Inflammatory macrophage treated with lipopolysaccharide for 4 hours (primary cell): ENCODE measurements at regions not wholly inside any gene's neighbourhood (a gene's known extent, or its start where the extent isn't known, plus 50 kb on each side); places are given as distances from the start of the nearest gene placed in this dataset.
"Not testable (repeated sequence)": the region's sequence is repeated elsewhere in the genome, so short reads cannot be mapped to it uniquely, and the experiment has no call there.

ENCODE experiments used
- DNase-seq: peaks from one replicate; pipeline ENCODE4 v3.0.0-alpha.2; 2020

- DNase-seq = no peak
Measured at GRCh38 chr5:1963358-1963757, 80.6 kb upstream of the IRX4 start.

GRCh38 chr5:1962619-1963355 is 80.1 kb upstream of the IRX4 start:
- no peak for DNase-seq

- DNase-seq = no peak
Measured at GRCh38 chr5:1961952-1962595, 79.3 kb upstream of the IRX4 start.

GRCh38 chr5:1961304-1961946 is 78.7 kb upstream of the IRX4 start:
- no peak for DNase-seq

- no peak for DNase-seq
Measured at GRCh38 chr5:1960595-1961303, 78.0 kb upstream of the IRX4 start.

GRCh38 chr5:1959725-1960581 is 77.2 kb upstream of the IRX4 start:
- no peak for DNase-seq

GRCh38 chr5:1959231-1959630 is 76.5 kb upstream of the IRX4 start:
- DNase-seq = no peak

GRCh38 chr5:1958211-1959010 is 75.7 kb upstream of the IRX4 start:
- DNase-seq = no peak

GRCh38 chr5:1955586-1955985 is 72.9 kb upstream of the IRX4 start:
- DNase-seq = no peak

- not testable (repeated sequence) for DNase-seq
Measured at GRCh38 chr5:1953710-1954109, 71.0 kb upstream of the IRX4 start.

- DNase-seq = no peak
Measured at GRCh38 chr5:1952444-1953099, 69.8 kb upstream of the IRX4 start.

GRCh38 chr5:1952021-1952420 is 69.3 kb upstream of the IRX4 start:
- DNase-seq = no peak

- DNase-seq = no peak
Measured at GRCh38 chr5:1951165-1951816, 68.6 kb upstream of the IRX4 start.

GRCh38 chr5:1950708-1951103 is 68.0 kb upstream of the IRX4 start:
- no peak for DNase-seq

GRCh38 chr5:1950096-1950707 is 67.5 kb upstream of the IRX4 start:
- DNase-seq = no peak

GRCh38 chr5:1949253-1949652 is 66.5 kb upstream of the IRX4 start:
- no peak for DNase-seq

- no peak for DNase-seq
Measured at GRCh38 chr5:1948663-1949191, 66.0 kb upstream of the IRX4 start.

GRCh38 chr5:1948111-1948510 is 65.4 kb upstream of the IRX4 start:
- no peak for DNase-seq

- no peak for DNase-seq
Measured at GRCh38 chr5:1946776-1947175, 64.1 kb upstream of the IRX4 start.

- DNase-seq = no peak
Measured at GRCh38 chr5:1946122-1946677, 63.5 kb upstream of the IRX4 start.
